ENCODE measurements at regions not wholly inside any gene's neighbourhood (a gene's known extent, or its start where the extent isn't known, plus 50 kb on each side); places are given as distances from the start of the nearest gene placed in this dataset.

- Histone ChIP-seq H3K9me3 (peaks cover 0 to 38% (median 1%) of the 10 kb centered on the region in 4 donors), H3K4me1 (no peaks in the 10 kb centered on the region), H3K27me3 (no peaks in the 10 kb centered on the region), H3K36me3 (no peaks in the 10 kb centered on the region), H3K4me3 (no peak overlapping the region), H3K27ac (no peak overlapping the region)
- no peak for DNase-seq (ENCODE audit: low spot score in 2 of 2)
- 87 to 88% methylated on average over 4 of the region's 4 CpGs for WGBS, 2 donors
- TF ChIP-seq CTCF (IDR thresholded peaks at IDR 0.05) = no peak
- no peak for TF ChIP-seq POLR2A (IDR thresholded peaks at IDR 0.05)
- TF ChIP-seq EP300 (IDR thresholded peaks at IDR 0.05) = no peak
Observed at GRCh38 chr5:153014194-153014593, 476.3 kb upstream of the GRIA1 start.

- Histone ChIP-seq H3K4me3 (no peak overlapping the region), H3K27ac (no peak overlapping the region), H3K9me3 (peaks cover 0 to 65% (median 8%) of the 10 kb centered on the region in 4 donors), H3K4me1 (no peaks in the 10 kb centered on the region), H3K27me3 (no peaks in the 10 kb centered on the region), H3K36me3 (no peaks in the 10 kb centered on the region)
- TF ChIP-seq CTCF (IDR thresholded peaks at IDR 0.05) = no peak
- TF ChIP-seq POLR2A (IDR thresholded peaks at IDR 0.05) = no peak
- no peak for TF ChIP-seq EP300 (IDR thresholded peaks at IDR 0.05)
- 89 to 93% methylated on average over 4 of the region's 4 CpGs for WGBS, 2 donors
- no peak for DNase-seq (ENCODE audit: low spot score in 2 of 2)
Observed at GRCh38 chr5:153018121-153018520, 472.3 kb upstream of the GRIA1 start.

- no peaks in the 10 kb centered on the region for H3K4me1 ChIP-seq
- 63 to 72% methylated on average over 5 of the region's 5 CpGs for WGBS, 2 donors
- TF ChIP-seq EP300 (IDR thresholded peaks at IDR 0.05) (no peak), POLR2A (IDR thresholded peaks at IDR 0.05) (no peak), CTCF (IDR thresholded peaks at IDR 0.05) (no peak)
Observed at GRCh38 chr5:153030755-153031725, 459.4 kb upstream of the GRIA1 start.

GRCh38 chr5:153039501-153039900 lies 451.0 kb upstream of the GRIA1 start:
- 90 to 92% methylated on average over 3 of the region's 3 CpGs for WGBS, 2 donors
- no peaks in the 10 kb centered on the region for H3K36me3 ChIP-seq
- H3K27ac ChIP-seq = no peak overlapping the region
- no peak for TF ChIP-seq EP300 (IDR thresholded peaks at IDR 0.05)
- TF ChIP-seq CTCF (IDR thresholded peaks at IDR 0.05) = no peak
- TF ChIP-seq POLR2A (IDR thresholded peaks at IDR 0.05) = no peak
- no peaks in the 10 kb centered on the region for H3K27me3 ChIP-seq
- H3K9me3 ChIP-seq = no peaks in the 10 kb centered on the region
- H3K4me3 ChIP-seq = no peak overlapping the region
- H3K4me1 ChIP-seq = no peaks in the 10 kb centered on the region
- no peak for DNase-seq (ENCODE audit: low spot score in 2 of 2)

More at GRCh38 chr5:153030755-153031725, 459.4 kb upstream of the GRIA1 start:
- no peaks in the 10 kb centered on the region for H3K36me3 ChIP-seq
- no peak overlapping the region for H3K27ac ChIP-seq
- H3K27me3 ChIP-seq = no peaks in the 10 kb centered on the region
- no peak overlapping the region for H3K4me3 ChIP-seq
- peaks cover 0 to 4% (median 0%) of the 10 kb centered on the region in 4 donors for H3K9me3 ChIP-seq
- DNase-seq (ENCODE audit: low spot score in 2 of 2) = no peak

GRCh38 chr5:153043886-153044285 lies 446.6 kb upstream of the GRIA1 start:
- Histone ChIP-seq H3K27me3 (no peaks in the 10 kb centered on the region), H3K9me3 (no peaks in the 10 kb centered on the region), H3K4me1 (no peaks in the 10 kb centered on the region), H3K27ac (no peak overlapping the region), H3K4me3 (no peak overlapping the region), H3K36me3 (no peaks in the 10 kb centered on the region)
- DNase-seq (ENCODE audit: low spot score in 2 of 2) = no peak
- no peak for TF ChIP-seq EP300 (IDR thresholded peaks at IDR 0.05)
- no peak for TF ChIP-seq POLR2A (IDR thresholded peaks at IDR 0.05)
- no peak for TF ChIP-seq CTCF (IDR thresholded peaks at IDR 0.05)
- WGBS, 2 donors = 71 to 72% methylated on average over 1 of the region's 1 CpG
